ENCODE measurements at regions not wholly inside any gene's neighbourhood (a gene's known extent, or its start where the extent isn't known, plus 50 kb on each side); places are given as distances from the start of the nearest gene placed in this dataset.
"Not testable (repeated sequence)": the region's sequence is repeated elsewhere in the genome, so short reads cannot be mapped to it uniquely, and the experiment has no call there.

DNA sequence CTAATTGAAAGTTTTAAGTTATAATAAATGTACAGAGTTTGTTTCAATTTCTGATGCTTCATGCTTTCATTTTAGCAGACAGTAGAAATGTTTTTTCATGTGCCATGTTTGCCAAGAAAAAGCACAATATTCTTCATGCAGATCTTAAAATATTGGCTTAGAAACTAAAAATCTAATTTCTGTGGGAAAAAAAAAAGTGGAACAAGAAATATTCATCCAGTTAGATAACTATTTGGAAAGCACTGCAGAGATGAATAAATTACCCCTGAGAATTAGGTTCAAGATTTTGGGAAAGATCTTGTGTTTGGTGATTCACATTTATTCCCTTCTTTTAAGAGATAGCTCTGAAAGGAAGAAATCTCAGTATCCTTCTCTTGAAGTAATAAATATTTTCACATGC lies 912.5 kb downstream of the C4orf33 start:
- ChIA-PET RAD21 (ENCODE audit: unreplicated experiment) (no interaction called here), POLR2A (no interaction called here), SMC1A (ENCODE audit: uncharacterized antibody, unreplicated experiment) (interaction anchor here (1.5 to 1.8 kb wide), 2 partner anchors 17 to 20 kb away, joined by 3 to 8 read pairs; no protein-coding TSS in a partner anchor), CTCF (no interaction called here)
- Histone ChIP-seq H2AFZ (ENCODE audit: control insufficient read depth, low read depth, low read length) (no peak overlapping the region), H3K4me1 (ENCODE audit: control insufficient read depth, insufficient read depth, low read length) (no peaks in the 10 kb centered on the region), H3K36me3 (ENCODE audit: control insufficient read depth in 2 of 2, insufficient read depth in 2 of 2, low read length in 1 of 2) (no peaks in the 10 kb centered on the region), H3K27me3 (replicated peaks in 1 of 2; ENCODE audit: control insufficient read depth in 2 of 2, insufficient read depth in 2 of 2, low read length in 1 of 2) (no peaks in the 10 kb centered on the region), H3K9me3 (replicated peaks; ENCODE audit: control insufficient read depth, insufficient read depth, low read length) (no peaks in the 10 kb centered on the region), H3K4me3 (no peak overlapping the region), H3K27ac (ENCODE audit: control insufficient read depth, insufficient read depth) (no peak overlapping the region), H3K4me2 (ENCODE audit: control insufficient read depth, insufficient read depth) (no peak overlapping the region), H4K20me1 (ENCODE audit: control insufficient read depth, insufficient read depth) (no peaks in the 10 kb centered on the region), H3K79me2 (ENCODE audit: control insufficient read depth, insufficient read depth, low read length) (no peaks in the 10 kb centered on the region), H3K9ac (ENCODE audit: control insufficient read depth, insufficient read depth, low read length) (no peak overlapping the region)
- no peak for ATAC-seq
- BruUV-seq (replicated peaks), result no TSS peak
- DNase-seq (ENCODE audit: low read depth, low spot score), result no peak
- FAIRE-seq, result no peak
- in situ Hi-C loops (cut with MboI), result no loop called here
- no peak for TF ChIP-seq TARDBP (IDR thresholded peaks at IDR 0.05; ENCODE audit: borderline replicate concordance)
- no peak for TF ChIP-seq SIN3A (IDR thresholded peaks at IDR 0.05; ENCODE audit: low read depth, low read length)
- TF ChIP-seq, protein P1, sequence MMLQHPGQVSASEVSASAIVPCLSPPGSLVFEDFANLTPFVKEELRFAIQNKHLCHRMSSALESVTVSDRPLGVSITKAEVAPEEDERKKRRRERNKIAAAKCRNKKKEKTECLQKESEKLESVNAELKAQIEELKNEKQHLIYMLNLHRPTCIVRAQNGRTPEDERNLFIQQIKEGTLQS (IDR thresholded peaks at IDR 0.05; ENCODE audit: borderline replicate concordance, extremely low read depth, low read depth, low read length), result no peak
- TF ChIP-seq CREM (IDR thresholded peaks at IDR 0.05; ENCODE audit: low read depth), result no peak
- TF ChIP-seq, protein P2, sequence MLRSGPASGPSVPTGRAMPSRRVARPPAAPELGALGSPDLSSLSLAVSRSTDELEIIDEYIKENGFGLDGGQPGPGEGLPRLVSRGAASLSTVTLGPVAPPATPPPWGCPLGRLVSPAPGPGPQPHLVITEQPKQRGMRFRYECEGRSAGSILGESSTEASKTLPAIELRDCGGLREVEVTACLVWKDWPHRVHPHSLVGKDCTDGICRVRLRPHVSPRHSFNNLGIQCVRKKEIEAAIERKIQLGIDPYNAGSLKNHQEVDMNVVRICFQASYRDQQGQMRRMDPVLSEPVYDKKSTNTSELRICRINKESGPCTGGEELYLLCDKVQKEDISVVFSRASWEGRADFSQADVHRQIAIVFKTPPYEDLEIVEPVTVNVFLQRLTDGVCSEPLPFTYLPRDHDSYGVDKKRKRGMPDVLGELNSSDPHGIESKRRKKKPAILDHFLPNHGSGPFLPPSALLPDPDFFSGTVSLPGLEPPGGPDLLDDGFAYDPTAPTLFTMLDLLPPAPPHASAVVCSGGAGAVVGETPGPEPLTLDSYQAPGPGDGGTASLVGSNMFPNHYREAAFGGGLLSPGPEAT (IDR thresholded peaks at IDR 0.05; ENCODE audit: low read depth), result no peak
- intact Hi-C loops (cut with micrococcal nuclease; ENCODE audit: unreplicated experiment), result no loop called here

DNA sequence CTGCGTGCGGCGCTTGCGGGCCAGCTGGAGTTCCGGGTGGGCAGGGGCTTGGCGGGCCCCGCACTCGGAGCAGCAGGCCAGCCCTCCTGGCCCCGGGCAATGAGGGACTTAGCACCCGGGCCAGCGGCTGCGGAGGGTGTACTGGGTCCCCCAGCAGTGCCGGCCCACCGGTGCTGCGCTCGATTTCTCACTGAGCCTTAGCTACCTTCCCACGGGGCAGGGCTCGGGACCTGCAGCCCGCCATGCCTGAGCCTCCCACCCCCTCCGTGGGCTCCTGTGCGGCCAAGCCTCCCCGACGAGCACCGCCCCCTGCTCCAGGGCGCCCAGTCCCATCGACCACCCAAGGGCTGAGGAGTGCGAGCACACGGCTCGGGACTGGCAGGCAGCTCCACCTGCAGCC lies 916.9 kb downstream of the C4orf33 start:
- H3K27ac ChIP-seq (ENCODE audit: control insufficient read depth, insufficient read depth); DNase-seq (ENCODE audit: low read depth, low spot score); FAIRE-seq; in situ Hi-C loops (cut with MboI); H4K20me1 ChIP-seq (ENCODE audit: control insufficient read depth, insufficient read depth); ATAC-seq; CTCF ChIA-PET; H3K36me3 ChIP-seq (ENCODE audit: control insufficient read depth in 2 of 2, insufficient read depth in 2 of 2, low read length in 1 of 2); H3K4me1 ChIP-seq (ENCODE audit: control insufficient read depth, insufficient read depth, low read length); H3K9me3 ChIP-seq (replicated peaks; ENCODE audit: control insufficient read depth, insufficient read depth, low read length); H2AFZ ChIP-seq (ENCODE audit: control insufficient read depth, low read depth, low read length); RAD21 ChIA-PET (ENCODE audit: unreplicated experiment); POLR2A ChIA-PET; H3K9ac ChIP-seq (ENCODE audit: control insufficient read depth, insufficient read depth, low read length); H3K79me2 ChIP-seq (ENCODE audit: control insufficient read depth, insufficient read depth, low read length); H3K4me3 ChIP-seq; BruUV-seq (replicated peaks); H3K27me3 ChIP-seq (replicated peaks in 1 of 2; ENCODE audit: control insufficient read depth in 2 of 2, insufficient read depth in 2 of 2, low read length in 1 of 2); intact Hi-C loops (cut with micrococcal nuclease; ENCODE audit: unreplicated experiment); H3K4me2 ChIP-seq (ENCODE audit: control insufficient read depth, insufficient read depth): not testable (repeated sequence)
- whole genome bisulfite sequencing (ENCODE audit: insufficient coverage, insufficient replicate concordance, low lambda C conversion rate, missing lambda C conversion rate), result 77% methylated on average over 16 of the region's 29 CpGs
- SMC1A ChIA-PET (ENCODE audit: uncharacterized antibody, unreplicated experiment), result interaction anchor here (0.8 kb wide), 1 partner anchor 20 kb away, joined by 4 read pairs; no protein-coding TSS in a partner anchor

Measured in GM12878 (cell line).